ENCODE measurements at regions not wholly inside any gene's neighbourhood (a gene's known extent, or its start where the extent isn't known, plus 50 kb on each side); places are given as distances from the start of the nearest gene placed in this dataset.

GRCh38 chr1:80827666-80828065 lies 973.1 kb upstream of the ADGRL2 start:
- no peaks in the 10 kb centered on the region for H3K36me3 ChIP-seq
- no peak overlapping the region for H3K27ac ChIP-seq
- no peaks in the 10 kb centered on the region for H3K4me1 ChIP-seq
- DNase-seq = no peak
- H3K27me3 ChIP-seq = no peaks in the 10 kb centered on the region
- TF ChIP-seq POLR2A (IDR thresholded peaks at IDR 0.05) (no peak), CTCF (IDR thresholded peaks at IDR 0.05) (no peak)
- no peaks in the 10 kb centered on the region for H3K9me3 ChIP-seq
- H3K4me3 ChIP-seq = no peak overlapping the region

GRCh38 chr1:80825067-80825466 lies 975.7 kb upstream of the ADGRL2 start:
- no peaks in the 10 kb centered on the region for H3K27me3 ChIP-seq
- no peaks in the 10 kb centered on the region for H3K9me3 ChIP-seq
- DNase-seq = no peak
- H3K36me3 ChIP-seq = no peaks in the 10 kb centered on the region
- no peaks in the 10 kb centered on the region for H3K4me1 ChIP-seq
- H3K27ac ChIP-seq = no peak overlapping the region
- TF ChIP-seq POLR2A (IDR thresholded peaks at IDR 0.05) (no peak), CTCF (IDR thresholded peaks at IDR 0.05) (no peak)
- no peak overlapping the region for H3K4me3 ChIP-seq

GRCh38 chr1:80818211-80818610 lies 982.5 kb upstream of the ADGRL2 start:
- no peak overlapping the region for H3K27ac ChIP-seq
- no peaks in the 10 kb centered on the region for H3K36me3 ChIP-seq
- H3K9me3 ChIP-seq = no peaks in the 10 kb centered on the region
- no peaks in the 10 kb centered on the region for H3K27me3 ChIP-seq
- DNase-seq = no peak
- no peak overlapping the region for H3K4me3 ChIP-seq
- TF ChIP-seq POLR2A (IDR thresholded peaks at IDR 0.05) (no peak), CTCF (IDR thresholded peaks at IDR 0.05) (no peak)
- no peaks in the 10 kb centered on the region for H3K4me1 ChIP-seq

- Histone ChIP-seq H3K36me3 (no peaks in the 10 kb centered on the region), H3K4me3 (no peak overlapping the region), H3K27me3 (no peaks in the 10 kb centered on the region), H3K9me3 (no peaks in the 10 kb centered on the region), H3K27ac (no peak overlapping the region), H3K4me1 (no peaks in the 10 kb centered on the region)
- DNase-seq = no peak
- TF ChIP-seq POLR2A (IDR thresholded peaks at IDR 0.05) (no peak), CTCF (IDR thresholded peaks at IDR 0.05) (no peak)
These were observed 992.8 kb upstream of the ADGRL2 start for GRCh38 chr1:80807981-80808380.

GRCh38 chr1:80806431-80806830 lies 994.3 kb upstream of the ADGRL2 start:
- TF ChIP-seq POLR2A (IDR thresholded peaks at IDR 0.05) = no peak
- TF ChIP-seq CTCF (IDR thresholded peaks at IDR 0.05) = no peak
- DNase-seq = no peak
- H3K27ac ChIP-seq = no peak overlapping the region
- no peak overlapping the region for H3K4me3 ChIP-seq
- no peaks in the 10 kb centered on the region for H3K36me3 ChIP-seq
- no peaks in the 10 kb centered on the region for H3K27me3 ChIP-seq
- no peaks in the 10 kb centered on the region for H3K4me1 ChIP-seq
- H3K9me3 ChIP-seq = no peaks in the 10 kb centered on the region

GRCh38 chr1:80801695-80802094 lies 999.0 kb upstream of the ADGRL2 start:
- Histone ChIP-seq H3K36me3 (no peaks in the 10 kb centered on the region), H3K9me3 (no peaks in the 10 kb centered on the region), H3K27me3 (no peaks in the 10 kb centered on the region), H3K4me1 (no peaks in the 10 kb centered on the region), H3K4me3 (no peak overlapping the region), H3K27ac (no peak overlapping the region)
- TF ChIP-seq POLR2A (IDR thresholded peaks at IDR 0.05) (no peak), CTCF (IDR thresholded peaks at IDR 0.05) (no peak)
- no peak for DNase-seq
